ENCODE measurements at regions not wholly inside any gene's neighbourhood (a gene's known extent, or its start where the extent isn't known, plus 50 kb on each side); places are given as distances from the start of the nearest gene placed in this dataset.

DNA sequence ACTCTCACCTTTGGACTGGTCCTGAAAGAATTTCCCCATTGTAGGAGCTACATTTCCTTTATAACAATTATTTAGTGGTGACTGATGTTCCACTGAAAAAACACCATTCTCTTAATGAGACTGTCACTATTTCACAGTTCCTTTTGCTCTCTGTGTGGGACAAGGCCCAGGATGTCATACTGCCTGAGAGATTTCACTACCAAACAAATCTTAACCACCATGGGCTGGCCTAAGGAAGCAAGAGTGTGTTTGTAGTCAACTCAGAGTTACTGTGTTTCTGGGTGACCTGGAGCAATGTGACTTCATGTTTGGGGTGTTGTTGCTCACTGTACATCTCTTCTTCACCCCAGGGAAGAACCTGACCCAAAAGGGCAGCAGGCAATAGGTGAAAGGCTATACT lies 50.1 kb upstream of the ZNF608 start:
- no peak overlapping the region for H3K27ac ChIP-seq
- FAIRE-seq = no peak
- TF ChIP-seq SMC3 (IDR thresholded peaks at IDR 0.05) (no peak), RFX5 (IDR thresholded peaks at IDR 0.05) (no peak), SREBF2 (IDR thresholded peaks at IDR 0.05) (no peak), PHF8 (IDR thresholded peaks at IDR 0.05; ENCODE audit: borderline replicate concordance, low read depth) (no peak), RNF2 (IDR thresholded peaks at IDR 0.05; ENCODE audit: borderline replicate concordance, low read depth) (no peak), RAD21 (conservative IDR thresholded peaks at IDR 0.05 in 1 of 2, IDR thresholded peaks at IDR 0.05 in 1 of 2) (no peak), CBX8 (IDR thresholded peaks at IDR 0.05) (no peak)
- CTCF ChIA-PET = interaction anchor here (0.6 kb wide), 1 partner anchor 179 kb away, joined by 3 read pairs; no protein-coding TSS in a partner anchor
- peaks cover 10% of the 10 kb centered on the region for H3K4me1 ChIP-seq
- no peaks in the 10 kb centered on the region for H3K9me3 ChIP-seq
- H3K4me3 ChIP-seq = no peak overlapping the region
- no peak overlapping the region for H3K4me2 ChIP-seq
- POLR2A ChIA-PET = no interaction called here
- ATAC-seq = no peak
- no peak for DNase-seq (ENCODE audit: low read depth in 1 of 2, low spot score in 1 of 2)

DNA sequence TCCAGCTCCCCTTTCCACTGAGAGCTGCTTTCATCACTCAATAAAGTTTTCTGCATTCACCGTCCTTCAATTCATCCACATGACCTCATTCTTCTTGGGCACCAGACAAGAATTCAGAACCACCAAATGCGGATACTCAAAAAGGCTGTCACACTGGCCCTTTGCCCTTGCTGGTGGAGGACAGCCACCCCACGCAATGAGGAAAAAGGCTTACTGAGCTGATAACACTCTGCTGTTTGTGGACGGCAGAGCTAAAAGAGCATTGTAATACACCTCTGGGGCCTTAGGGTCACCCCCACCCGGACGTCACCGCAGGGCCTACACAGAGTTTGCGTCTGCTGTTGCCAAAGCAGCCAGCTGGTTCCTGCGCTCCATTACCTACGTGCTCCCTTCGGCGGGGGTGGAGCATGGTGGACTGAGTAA lies 51.2 kb upstream of the ZNF608 start:
- FAIRE-seq (no peak), DNase-seq (ENCODE audit: low read depth in 1 of 2, low spot score in 1 of 2) (no peak), ATAC-seq (no peak)
- CTCF ChIA-PET = interaction anchor here (0.8 kb wide), 1 partner anchor 9 kb away, joined by 3 read pairs; no protein-coding TSS in a partner anchor
- Histone ChIP-seq H3K4me3 (no peak overlapping the region), H3K9me3 (no peaks in the 10 kb centered on the region), H3K4me1 (0 out of 3 replicates have a peak, but pooled peaks cover 5% of the 10 kb centered on the region), H3K27ac (no peak overlapping the region), H3K4me2 (no peak overlapping the region)
- POLR2A ChIA-PET = no interaction called here
- WGBS (ENCODE audit: missing lambda C conversion rate) = 95% methylated on average over 12 of the region's 12 CpGs
- no peak for TF ChIP-seq RFX5 (IDR thresholded peaks at IDR 0.05)
- TF ChIP-seq, protein P1, sequence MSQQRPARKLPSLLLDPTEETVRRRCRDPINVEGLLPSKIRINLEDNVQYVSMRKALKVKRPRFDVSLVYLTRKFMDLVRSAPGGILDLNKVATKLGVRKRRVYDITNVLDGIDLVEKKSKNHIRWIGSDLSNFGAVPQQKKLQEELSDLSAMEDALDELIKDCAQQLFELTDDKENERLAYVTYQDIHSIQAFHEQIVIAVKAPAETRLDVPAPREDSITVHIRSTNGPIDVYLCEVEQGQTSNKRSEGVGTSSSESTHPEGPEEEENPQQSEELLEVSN (IDR thresholded peaks at IDR 0.05; ENCODE audit: borderline replicate concordance, low read depth) = no peak
- no peak for TF ChIP-seq CBX2 (IDR thresholded peaks at IDR 0.05; ENCODE audit: borderline replicate concordance, low read depth)
- TF ChIP-seq TFCP2L1 (CRISPR knock-in tag; IDR thresholded peaks at IDR 0.05) = no peak
- TF ChIP-seq, protein P2, sequence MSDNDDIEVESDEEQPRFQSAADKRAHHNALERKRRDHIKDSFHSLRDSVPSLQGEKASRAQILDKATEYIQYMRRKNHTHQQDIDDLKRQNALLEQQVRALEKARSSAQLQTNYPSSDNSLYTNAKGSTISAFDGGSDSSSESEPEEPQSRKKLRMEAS (IDR thresholded peaks at IDR 0.05) = no peak
- TF ChIP-seq, protein P3, sequence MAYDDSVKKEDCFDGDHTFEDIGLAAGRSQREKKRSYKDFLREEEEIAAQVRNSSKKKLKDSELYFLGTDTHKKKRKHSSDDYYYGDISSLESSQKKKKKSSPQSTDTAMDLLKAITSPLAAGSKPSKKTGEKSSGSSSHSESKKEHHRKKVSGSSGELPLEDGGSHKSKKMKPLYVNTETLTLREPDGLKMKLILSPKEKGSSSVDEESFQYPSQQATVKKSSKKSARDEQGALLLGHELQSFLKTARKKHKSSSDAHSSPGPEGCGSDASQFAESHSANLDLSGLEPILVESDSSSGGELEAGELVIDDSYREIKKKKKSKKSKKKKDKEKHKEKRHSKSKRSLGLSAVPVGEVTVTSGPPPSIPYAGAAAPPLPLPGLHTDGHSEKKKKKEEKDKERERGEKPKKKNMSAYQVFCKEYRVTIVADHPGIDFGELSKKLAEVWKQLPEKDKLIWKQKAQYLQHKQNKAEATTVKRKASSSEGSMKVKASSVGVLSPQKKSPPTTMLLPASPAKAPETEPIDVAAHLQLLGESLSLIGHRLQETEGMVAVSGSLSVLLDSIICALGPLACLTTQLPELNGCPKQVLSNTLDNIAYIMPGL (CRISPR knock-in tag; IDR thresholded peaks at IDR 0.05; ENCODE audit: borderline replicate concordance) = no peak
- no peak for TF ChIP-seq NR3C1 (IDR thresholded peaks at IDR 0.05)
- TF ChIP-seq, protein P4, sequence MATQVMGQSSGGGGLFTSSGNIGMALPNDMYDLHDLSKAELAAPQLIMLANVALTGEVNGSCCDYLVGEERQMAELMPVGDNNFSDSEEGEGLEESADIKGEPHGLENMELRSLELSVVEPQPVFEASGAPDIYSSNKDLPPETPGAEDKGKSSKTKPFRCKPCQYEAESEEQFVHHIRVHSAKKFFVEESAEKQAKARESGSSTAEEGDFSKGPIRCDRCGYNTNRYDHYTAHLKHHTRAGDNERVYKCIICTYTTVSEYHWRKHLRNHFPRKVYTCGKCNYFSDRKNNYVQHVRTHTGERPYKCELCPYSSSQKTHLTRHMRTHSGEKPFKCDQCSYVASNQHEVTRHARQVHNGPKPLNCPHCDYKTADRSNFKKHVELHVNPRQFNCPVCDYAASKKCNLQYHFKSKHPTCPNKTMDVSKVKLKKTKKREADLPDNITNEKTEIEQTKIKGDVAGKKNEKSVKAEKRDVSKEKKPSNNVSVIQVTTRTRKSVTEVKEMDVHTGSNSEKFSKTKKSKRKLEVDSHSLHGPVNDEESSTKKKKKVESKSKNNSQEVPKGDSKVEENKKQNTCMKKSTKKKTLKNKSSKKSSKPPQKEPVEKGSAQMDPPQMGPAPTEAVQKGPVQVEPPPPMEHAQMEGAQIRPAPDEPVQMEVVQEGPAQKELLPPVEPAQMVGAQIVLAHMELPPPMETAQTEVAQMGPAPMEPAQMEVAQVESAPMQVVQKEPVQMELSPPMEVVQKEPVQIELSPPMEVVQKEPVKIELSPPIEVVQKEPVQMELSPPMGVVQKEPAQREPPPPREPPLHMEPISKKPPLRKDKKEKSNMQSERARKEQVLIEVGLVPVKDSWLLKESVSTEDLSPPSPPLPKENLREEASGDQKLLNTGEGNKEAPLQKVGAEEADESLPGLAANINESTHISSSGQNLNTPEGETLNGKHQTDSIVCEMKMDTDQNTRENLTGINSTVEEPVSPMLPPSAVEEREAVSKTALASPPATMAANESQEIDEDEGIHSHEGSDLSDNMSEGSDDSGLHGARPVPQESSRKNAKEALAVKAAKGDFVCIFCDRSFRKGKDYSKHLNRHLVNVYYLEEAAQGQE (IDR thresholded peaks at IDR 0.05) = no peak
- no peak for TF ChIP-seq ZFP36 (IDR thresholded peaks at IDR 0.05; ENCODE audit: borderline replicate concordance, partially characterized antibody)
- TF ChIP-seq SMC3 (IDR thresholded peaks at IDR 0.05) = no peak
- TF ChIP-seq MAZ (IDR thresholded peaks at IDR 0.05; ENCODE audit: borderline replicate concordance, low read depth, low read length) = no peak
- no peak for TF ChIP-seq RARB (CRISPR knock-in tag; IDR thresholded peaks at IDR 0.05)
- no peak for TF ChIP-seq HEYL (CRISPR knock-in tag; IDR thresholded peaks at IDR 0.05)
- TF ChIP-seq RAD21 (conservative IDR thresholded peaks at IDR 0.05 in 1 of 2, IDR thresholded peaks at IDR 0.05 in 1 of 2) = no peak
- TF ChIP-seq BHLHE40 (IDR thresholded peaks at IDR 0.05; ENCODE audit: low read depth, low read length) = no peak
- TF ChIP-seq, protein P5, sequence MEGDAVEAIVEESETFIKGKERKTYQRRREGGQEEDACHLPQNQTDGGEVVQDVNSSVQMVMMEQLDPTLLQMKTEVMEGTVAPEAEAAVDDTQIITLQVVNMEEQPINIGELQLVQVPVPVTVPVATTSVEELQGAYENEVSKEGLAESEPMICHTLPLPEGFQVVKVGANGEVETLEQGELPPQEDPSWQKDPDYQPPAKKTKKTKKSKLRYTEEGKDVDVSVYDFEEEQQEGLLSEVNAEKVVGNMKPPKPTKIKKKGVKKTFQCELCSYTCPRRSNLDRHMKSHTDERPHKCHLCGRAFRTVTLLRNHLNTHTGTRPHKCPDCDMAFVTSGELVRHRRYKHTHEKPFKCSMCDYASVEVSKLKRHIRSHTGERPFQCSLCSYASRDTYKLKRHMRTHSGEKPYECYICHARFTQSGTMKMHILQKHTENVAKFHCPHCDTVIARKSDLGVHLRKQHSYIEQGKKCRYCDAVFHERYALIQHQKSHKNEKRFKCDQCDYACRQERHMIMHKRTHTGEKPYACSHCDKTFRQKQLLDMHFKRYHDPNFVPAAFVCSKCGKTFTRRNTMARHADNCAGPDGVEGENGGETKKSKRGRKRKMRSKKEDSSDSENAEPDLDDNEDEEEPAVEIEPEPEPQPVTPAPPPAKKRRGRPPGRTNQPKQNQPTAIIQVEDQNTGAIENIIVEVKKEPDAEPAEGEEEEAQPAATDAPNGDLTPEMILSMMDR (IDR thresholded peaks at IDR 0.05) = no peak
- TF ChIP-seq EHF (CRISPR knock-in tag; IDR thresholded peaks at IDR 0.05) = no peak
- no peak for TF ChIP-seq CHD2 (IDR thresholded peaks at IDR 0.05; ENCODE audit: low read length, partially characterized antibody)
